HFFc6 (cell line): ENCODE measurements at regions not wholly inside any gene's neighbourhood (a gene's known extent, or its start where the extent isn't known, plus 50 kb on each side); places are given as distances from the start of the nearest gene placed in this dataset.

Source experiments
- DNase-seq: peaks from one replicate; pipeline ENCODE4 v3.0.0-alpha.2; 2018
- H3K27ac Mint-ChIP-seq: 2 replicates; pipeline ENCODE4 v1.8.0; 2020; ENCODE audit warnings: mild to moderate bottlenecking, mixed read lengths
- H3K27me3 Mint-ChIP-seq: 2 replicates; pipeline ENCODE4 v1.8.0; 2021; ENCODE audit warnings: mild to moderate bottlenecking, moderate library complexity, mixed read lengths; ENCODE audit not compliant: insufficient read depth
- H3K36me3 Mint-ChIP-seq: 2 replicates; pipeline ENCODE4 v1.8.0; 2021; ENCODE audit warnings: low read depth, mixed read lengths
- H3K4me1 Mint-ChIP-seq: 2 replicates; pipeline ENCODE4 v1.8.0; 2020; ENCODE audit warnings: low read depth, mixed read lengths
- H3K4me3 Mint-ChIP-seq: 2 replicates; pipeline ENCODE4 v1.8.0; 2020; ENCODE audit warnings: mild to moderate bottlenecking, moderate library complexity, mixed read lengths
- H3K9me3 Mint-ChIP-seq: 2 replicates; pipeline ENCODE4 v1.8.0; 2020; ENCODE audit warnings: mild to moderate bottlenecking, mixed read lengths
- TF ChIP-seq, protein P1 (sequence below): fragments of 200-600 bp; sonication (generic); IDR thresholded peaks from 2 replicates; pipeline ENCODE4 v1.5.0; 2021; ENCODE audit warnings: antibody characterized with exemption, mild to moderate bottlenecking

DNA sequence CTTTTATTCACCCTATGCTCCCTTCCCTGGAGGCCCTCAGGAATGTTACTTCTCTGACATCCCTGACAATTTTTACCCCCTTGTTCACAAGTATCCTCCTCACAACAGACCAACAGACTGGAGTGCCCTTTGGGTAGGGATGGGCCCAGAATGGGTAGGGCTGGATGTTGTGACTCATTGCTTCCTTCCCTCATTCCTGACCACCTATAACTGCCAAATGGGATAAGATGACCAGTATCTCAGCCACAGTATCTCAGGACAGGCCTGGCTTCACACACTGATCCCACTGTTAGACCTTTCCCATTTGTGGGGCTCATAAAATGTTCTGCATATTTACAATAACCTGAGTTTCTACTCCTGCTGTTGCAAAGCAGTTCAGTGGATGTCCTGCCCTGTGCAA is 223.0 kb upstream of the LRFN2 start:
- no peak overlapping the region for H3K4me3 Mint-ChIP-seq

DNA sequence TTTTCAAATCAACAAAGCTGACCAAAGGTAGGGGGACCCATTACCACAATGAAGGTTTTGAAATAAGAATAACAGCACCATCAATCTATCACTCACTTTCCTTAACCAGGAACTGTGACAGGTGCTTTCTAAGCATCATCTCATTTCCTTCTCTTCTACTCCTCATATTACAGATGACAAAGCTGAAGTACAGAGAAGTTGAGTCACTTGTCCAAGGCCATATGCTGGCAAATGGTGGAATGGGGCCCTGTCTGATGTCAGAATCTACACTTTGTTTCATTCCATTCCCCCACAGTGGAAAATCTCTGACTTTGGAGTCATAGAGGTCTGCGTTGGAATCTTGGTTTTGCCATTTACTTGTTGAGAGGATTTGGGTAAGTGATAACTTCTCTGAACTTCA is 222.5 kb upstream of the LRFN2 start:
- Mint-ChIP-seq H3K27me3 (peaks cover 4% of the 10 kb centered on the region; the same call in 1 of the 2 replicates), H3K36me3 (no peaks in the 10 kb centered on the region), H3K4me3 (no peak overlapping the region), H3K4me1 (peaks cover 37% of the 10 kb centered on the region), H3K9me3 (no peaks in the 10 kb centered on the region), H3K27ac (no peak overlapping the region; the same call in 1 of the 2 replicates)
- TF ChIP-seq, protein P1, sequence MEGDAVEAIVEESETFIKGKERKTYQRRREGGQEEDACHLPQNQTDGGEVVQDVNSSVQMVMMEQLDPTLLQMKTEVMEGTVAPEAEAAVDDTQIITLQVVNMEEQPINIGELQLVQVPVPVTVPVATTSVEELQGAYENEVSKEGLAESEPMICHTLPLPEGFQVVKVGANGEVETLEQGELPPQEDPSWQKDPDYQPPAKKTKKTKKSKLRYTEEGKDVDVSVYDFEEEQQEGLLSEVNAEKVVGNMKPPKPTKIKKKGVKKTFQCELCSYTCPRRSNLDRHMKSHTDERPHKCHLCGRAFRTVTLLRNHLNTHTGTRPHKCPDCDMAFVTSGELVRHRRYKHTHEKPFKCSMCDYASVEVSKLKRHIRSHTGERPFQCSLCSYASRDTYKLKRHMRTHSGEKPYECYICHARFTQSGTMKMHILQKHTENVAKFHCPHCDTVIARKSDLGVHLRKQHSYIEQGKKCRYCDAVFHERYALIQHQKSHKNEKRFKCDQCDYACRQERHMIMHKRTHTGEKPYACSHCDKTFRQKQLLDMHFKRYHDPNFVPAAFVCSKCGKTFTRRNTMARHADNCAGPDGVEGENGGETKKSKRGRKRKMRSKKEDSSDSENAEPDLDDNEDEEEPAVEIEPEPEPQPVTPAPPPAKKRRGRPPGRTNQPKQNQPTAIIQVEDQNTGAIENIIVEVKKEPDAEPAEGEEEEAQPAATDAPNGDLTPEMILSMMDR = no peak
- peak; percentile 38 for DNase-seq

More for the DNA sequence above, 223.0 kb upstream of the LRFN2 start:
- peak overlapping the region; percentile 44; the same call in 1 of the 2 replicates for H3K27ac Mint-ChIP-seq
- TF ChIP-seq, protein P1 = no peak
- H3K27me3 Mint-ChIP-seq = peaks cover 4% of the 10 kb centered on the region; the same call in 1 of the 2 replicates
- peaks cover 37% of the 10 kb centered on the region for H3K4me1 Mint-ChIP-seq
- DNase-seq = peak; percentile 38
- H3K9me3 Mint-ChIP-seq = no peaks in the 10 kb centered on the region
- no peaks in the 10 kb centered on the region for H3K36me3 Mint-ChIP-seq

DNA sequence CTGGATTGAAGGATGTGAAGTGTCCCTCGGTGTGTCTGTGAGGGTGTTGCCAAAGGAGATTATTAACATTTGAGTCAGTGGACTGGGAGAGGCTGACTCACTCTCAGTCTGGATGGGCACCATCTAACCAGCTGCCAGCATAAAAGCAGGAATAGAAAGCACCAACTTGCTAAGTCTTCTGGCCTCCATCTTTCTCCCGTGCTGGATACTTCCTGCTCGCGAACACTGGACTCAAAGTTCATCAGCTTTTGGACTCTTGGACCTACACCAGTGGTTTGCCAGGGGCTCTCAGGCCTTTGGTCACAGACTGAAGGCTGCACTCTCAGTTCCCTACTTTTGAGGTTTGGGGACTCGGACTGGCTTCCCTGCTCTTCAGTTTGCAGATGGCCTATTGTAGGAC is 220.3 kb upstream of the LRFN2 start:
- Mint-ChIP-seq H3K36me3 (no peaks in the 10 kb centered on the region), H3K27ac (no peak overlapping the region), H3K9me3 (no peaks in the 10 kb centered on the region), H3K4me3 (no peak overlapping the region), H3K27me3 (peaks cover 4% of the 10 kb centered on the region; the same call in 1 of the 2 replicates), H3K4me1 (peaks cover 37% of the 10 kb centered on the region)
- TF ChIP-seq, protein P1 = no peak
- DNase-seq = peak; percentile 20

DNA sequence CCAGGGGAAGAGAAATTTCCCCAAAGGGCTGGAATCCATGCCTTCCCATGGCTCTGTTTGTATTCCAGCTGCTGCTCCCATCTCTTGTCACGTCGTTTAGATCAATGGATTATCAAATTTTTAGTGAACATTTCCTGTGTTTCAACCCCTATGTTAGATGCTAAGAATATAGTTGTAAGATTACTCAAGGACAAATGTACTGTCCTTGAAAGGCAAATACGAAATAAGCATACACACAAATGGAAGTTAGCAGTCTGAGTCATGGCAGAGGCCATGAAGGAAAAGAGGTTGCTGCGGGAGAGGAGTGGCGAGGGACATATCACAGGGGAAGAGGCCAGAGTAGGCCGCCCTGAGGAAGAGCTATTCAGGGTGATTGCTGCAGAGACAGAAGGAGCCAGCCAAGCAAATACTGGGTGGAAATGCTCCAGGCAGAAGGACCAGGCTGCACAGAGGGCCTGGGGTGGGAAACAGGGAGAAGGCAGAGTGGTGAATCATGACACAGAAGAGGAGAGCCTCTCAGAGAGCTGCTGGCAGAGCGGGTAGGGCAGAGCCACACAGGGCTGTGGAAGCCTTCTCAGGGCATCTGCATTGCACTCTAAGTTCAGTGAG is 219.2 kb upstream of the LRFN2 start:
- H3K4me3 Mint-ChIP-seq = no peak overlapping the region

DNA sequence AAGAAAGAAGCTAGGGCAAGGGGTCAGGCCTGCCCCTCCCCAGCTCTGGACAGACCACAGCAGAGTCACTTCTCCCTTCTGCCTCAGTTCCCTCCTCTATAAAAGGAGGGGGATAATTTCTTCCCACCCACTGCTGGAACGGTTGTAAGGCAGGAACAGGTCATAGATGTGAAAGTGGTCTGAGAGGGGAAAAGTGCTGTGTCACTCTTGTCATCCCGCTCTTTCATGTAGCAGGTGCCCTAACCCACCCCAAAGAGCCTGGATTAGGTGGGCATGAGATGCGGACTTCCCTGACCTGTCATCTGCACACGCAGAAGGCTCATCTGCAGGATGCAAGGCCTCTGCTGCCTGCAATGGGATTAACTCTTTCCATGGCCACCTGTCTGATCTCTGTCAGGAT is 218.2 kb upstream of the LRFN2 start:
- H3K9me3 Mint-ChIP-seq = no peaks in the 10 kb centered on the region
- H3K4me3 Mint-ChIP-seq = no peak overlapping the region
- H3K4me1 Mint-ChIP-seq = peaks cover 33% of the 10 kb centered on the region
- H3K36me3 Mint-ChIP-seq = no peaks in the 10 kb centered on the region
- TF ChIP-seq, protein P1 = no peak
- DNase-seq = no peak
- peaks cover 5% of the 10 kb centered on the region; the same call in 1 of the 2 replicates for H3K27me3 Mint-ChIP-seq
- H3K27ac Mint-ChIP-seq = no peak overlapping the region

More for the DNA sequence above, 219.2 kb upstream of the LRFN2 start:
- Mint-ChIP-seq H3K27ac (no peak overlapping the region; the same call in 1 of the 2 replicates), H3K4me1 (peaks cover 37% of the 10 kb centered on the region), H3K9me3 (no peaks in the 10 kb centered on the region), H3K27me3 (peaks cover 5% of the 10 kb centered on the region; the same call in 1 of the 2 replicates), H3K36me3 (no peaks in the 10 kb centered on the region)
- TF ChIP-seq, protein P1 = no peak
- peak; percentile 14 for DNase-seq
